ENCODE measurements at regions not wholly inside any gene's neighbourhood (a gene's known extent, or its start where the extent isn't known, plus 50 kb on each side); places are given as distances from the start of the nearest gene placed in this dataset.

GRCh38 chr1:166322470-166322869, 155.7 kb upstream of the FAM78B start:
- dilution Hi-C loops (cut with MboI; ENCODE audit: extremely low pct_ligation_motif_present, low sequenced_read_pairs) (no loop called here), intact Hi-C loops (cut with micrococcal nuclease) (no loop called here)
- ChIA-PET CTCF (no interaction called here), POLR2A (no interaction called here)
- Histone ChIP-seq H3K9me1 (replicated peaks; ENCODE audit: control insufficient read depth, extremely low read depth, insufficient read depth, low read length) (no peaks in the 10 kb centered on the region), H3K4me3 (replicated peaks in 1 of 3; ENCODE audit: insufficient read depth in 1 of 3, low read depth in 1 of 3, low read length in 3 of 3) (no peak overlapping the region), H3K79me2 (ENCODE audit: control insufficient read depth, insufficient read depth, low read length) (no peaks in the 10 kb centered on the region), H2AFZ (ENCODE audit: low read depth, low read length) (no peak overlapping the region), H3K9ac (replicated peaks; ENCODE audit: extremely low read depth, insufficient read depth, low read length) (no peak overlapping the region), H3K36me3 (ENCODE audit: control insufficient read depth in 2 of 2, extremely low read depth in 1 of 2, insufficient read depth in 2 of 2, low read length in 2 of 2) (no peaks in the 10 kb centered on the region), H4K20me1 (replicated peaks; ENCODE audit: control insufficient read depth, extremely low read depth, insufficient read depth, low read length) (no peaks in the 10 kb centered on the region), H3K4me1 (ENCODE audit: control insufficient read depth, extremely low read depth, insufficient read depth, low read length) (no peaks in the 10 kb centered on the region), H3K9me3 (replicated peaks; ENCODE audit: control insufficient read depth, insufficient read depth, low read length) (peaks cover 1% of the 10 kb centered on the region), H3K27me3 (ENCODE audit: control insufficient read depth in 2 of 2, insufficient read depth in 2 of 2, low read length in 2 of 2) (no peaks in the 10 kb centered on the region), H3K4me2 (ENCODE audit: insufficient read depth, low read length) (no peak overlapping the region), H3K27ac (ENCODE audit: insufficient read depth, low read depth, low read length) (no peak overlapping the region)
- FAIRE-seq, result no peak
- no peak for TF ChIP-seq MYC (IDR thresholded peaks at IDR 0.05; ENCODE audit: low read depth, low read length)
- no peak for TF ChIP-seq JUN (IDR thresholded peaks at IDR 0.05; ENCODE audit: borderline replicate concordance, insufficient read depth, insufficient read length, low read depth)
- no peak for TF ChIP-seq CTCF (IDR thresholded peaks at IDR 0.05; ENCODE audit: extremely low read depth in 1 of 2, insufficient read depth in 1 of 2, low read depth in 1 of 2, low read length in 2 of 2)
- no peak for TF ChIP-seq POLR2AphosphoS5 (IDR thresholded peaks at IDR 0.05; ENCODE audit: insufficient read depth, low read depth, low read length)
- no peak for TF ChIP-seq POLR2A (IDR thresholded peaks at IDR 0.05; ENCODE audit: low read depth, low read length)
- no peak for TF ChIP-seq MAX (IDR thresholded peaks at IDR 0.05; ENCODE audit: insufficient read depth, insufficient read length)
- no peak for TF ChIP-seq EZH2 (IDR thresholded peaks at IDR 0.05; ENCODE audit: borderline replicate concordance, low read depth, low read length, severe bottlenecking)
- no peak for TF ChIP-seq GATA2 (IDR thresholded peaks at IDR 0.05; ENCODE audit: insufficient read depth, insufficient read length, low read depth, low read length)
- no peak for TF ChIP-seq FOS (IDR thresholded peaks at IDR 0.05; ENCODE audit: borderline replicate concordance, insufficient read depth, low read length)
- no peak for DNase-seq (ENCODE audit: low read depth, low spot score)
- BruUV-seq (replicated peaks), result no TSS peak

Measured in endothelial cell of umbilical vein (primary cell).